Muscle layer of colon (tissue), 2 donors: ENCODE measurements at regions not wholly inside any gene's neighbourhood (a gene's known extent, or its start where the extent isn't known, plus 50 kb on each side); places are given as distances from the start of the nearest gene placed in this dataset.

Experiments
- H3K27ac ChIP-seq: one replicate; pipeline ENCODE4 v1.7.0; 2013; ENCODE audit warnings: low read depth, mild to moderate bottlenecking, low read length, moderate library complexity
- H3K27me3 ChIP-seq, 2 donors: one replicate each; pipeline ENCODE4 v1.7.0; 2013; ENCODE audit warnings: low read length in 2 of 2, mild to moderate bottlenecking in 2 of 2; ENCODE audit not compliant: insufficient read depth in 2 of 2, control insufficient read depth in 1 of 2
- H3K36me3 ChIP-seq: one replicate; pipeline ENCODE4 v1.7.0; 2013; ENCODE audit warnings: mild to moderate bottlenecking, low read length; ENCODE audit not compliant: insufficient read depth
- H3K4me1 ChIP-seq: one replicate; pipeline ENCODE4 v1.7.0; 2013; ENCODE audit warnings: mild to moderate bottlenecking, low read length; ENCODE audit not compliant: insufficient read depth
- H3K4me3 ChIP-seq, 2 donors: one replicate each; pipeline ENCODE4 v1.7.0; 2013; ENCODE audit warnings: low read length in 2 of 2, low read depth in 1 of 2, mild to moderate bottlenecking in 1 of 2, moderate library complexity in 1 of 2
- H3K9ac ChIP-seq: one replicate; pipeline ENCODE4 v1.7.0; 2013; ENCODE audit warnings: low read length
- H3K9me3 ChIP-seq: one replicate; pipeline ENCODE4 v1.7.0; 2013; ENCODE audit warnings: mild to moderate bottlenecking, low read length
- donor health status: abdominal sarcoma.
- donor health status: Adenocarcinoma of cecum.

DNA sequence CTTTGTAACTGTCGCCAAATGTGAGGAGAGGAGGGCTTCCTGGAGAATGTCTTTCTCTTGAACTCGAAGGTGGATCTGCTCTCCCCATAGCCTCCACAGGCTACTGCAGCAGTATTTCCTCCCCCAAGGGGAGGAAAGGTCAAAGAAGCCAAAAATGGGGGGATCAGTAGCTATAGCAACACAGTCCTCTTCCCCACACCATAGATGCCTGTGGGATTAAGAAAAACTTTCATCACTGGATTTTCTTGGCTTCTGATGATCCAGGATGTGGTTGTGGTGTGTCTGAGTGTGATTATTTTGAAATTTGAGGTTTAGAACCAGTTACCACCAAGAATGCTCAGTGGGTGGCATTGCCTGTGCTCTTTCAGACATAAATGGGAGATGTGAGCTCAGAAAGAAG is 140.1 kb upstream of the SPACA1 start:
- Histone ChIP-seq H3K4me1 (no peaks in the 10 kb centered on the region), H3K9ac (no peak overlapping the region), H3K27ac (no peak overlapping the region)

GRCh38 chr6:87905101-87905641 is 142.5 kb upstream of the SPACA1 start:
- Histone ChIP-seq H3K9ac (no peak overlapping the region), H3K4me3 (no peak overlapping the region), H3K4me1 (no peaks in the 10 kb centered on the region), H3K27ac (no peak overlapping the region), H3K36me3 (no peaks in the 10 kb centered on the region), H3K27me3 (peaks cover 0 to 4% of the 10 kb centered on the region in 2 donors), H3K9me3 (no peaks in the 10 kb centered on the region)

More for the DNA sequence above, 140.1 kb upstream of the SPACA1 start:
- no peak overlapping the region for H3K4me3 ChIP-seq
- H3K36me3 ChIP-seq, result no peaks in the 10 kb centered on the region
- H3K9me3 ChIP-seq, result no peaks in the 10 kb centered on the region
- peaks cover 0 to 4% of the 10 kb centered on the region in 2 donors for H3K27me3 ChIP-seq

- no peaks in the 10 kb centered on the region for H3K9me3 ChIP-seq
- H3K4me3 ChIP-seq, result no peak overlapping the region
- H3K27me3 ChIP-seq, result peaks cover 0 to 4% of the 10 kb centered on the region in 2 donors
- no peaks in the 10 kb centered on the region for H3K4me1 ChIP-seq
- H3K36me3 ChIP-seq, result no peaks in the 10 kb centered on the region
- H3K27ac ChIP-seq, result no peak overlapping the region
- H3K9ac ChIP-seq, result no peak overlapping the region
Measured at GRCh38 chr6:87904011-87904410, 143.6 kb upstream of the SPACA1 start.

DNA sequence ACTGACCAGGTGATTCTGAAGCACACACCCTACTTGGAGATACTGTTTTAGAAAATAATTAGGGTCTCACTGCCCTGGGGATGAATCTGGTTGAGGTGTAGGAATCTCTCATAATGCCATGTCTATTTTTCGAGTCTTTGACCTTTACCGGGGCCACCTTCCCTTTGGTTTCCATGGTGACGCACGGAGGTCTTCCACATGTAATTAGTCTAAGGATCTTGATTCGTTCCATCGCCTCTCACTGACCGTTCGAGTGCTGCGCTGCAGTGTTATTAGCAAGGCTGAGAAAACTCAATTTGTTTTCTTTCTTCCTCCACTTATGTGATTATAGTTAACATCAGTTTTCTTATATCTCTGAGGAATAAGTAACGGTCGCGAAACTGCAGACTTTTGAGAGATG is 144.3 kb upstream of the SPACA1 start:
- Histone ChIP-seq H3K27me3 (peaks cover 0 to 4% of the 10 kb centered on the region in 2 donors), H3K36me3 (no peaks in the 10 kb centered on the region), H3K4me1 (no peaks in the 10 kb centered on the region), H3K9me3 (no peaks in the 10 kb centered on the region), H3K9ac (no peak overlapping the region), H3K4me3 (no peak overlapping the region), H3K27ac (no peak overlapping the region)

DNA sequence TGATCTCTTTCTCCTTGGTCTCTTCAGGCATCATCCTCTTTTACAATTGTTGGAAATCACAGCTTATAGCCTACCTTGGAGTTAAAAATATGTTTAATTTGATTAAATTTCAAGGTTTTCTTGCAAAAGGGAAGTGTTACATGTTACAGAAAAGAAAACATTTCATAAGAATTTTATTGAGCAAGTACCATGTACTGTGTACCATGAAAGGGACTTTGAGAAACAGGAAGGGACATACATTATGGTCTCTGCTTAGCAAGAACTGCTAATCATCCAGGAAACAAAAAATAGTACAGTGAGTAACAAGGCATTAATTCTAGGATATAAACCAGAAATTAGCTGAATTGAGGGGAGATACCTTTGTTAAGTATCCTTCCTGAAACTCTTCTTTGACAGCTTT is 145.3 kb upstream of the SPACA1 start:
- no peak overlapping the region for H3K4me3 ChIP-seq
- H3K4me1 ChIP-seq, result no peaks in the 10 kb centered on the region
- no peaks in the 10 kb centered on the region for H3K36me3 ChIP-seq
- no peaks in the 10 kb centered on the region for H3K9me3 ChIP-seq
- H3K27me3 ChIP-seq, result peaks cover 0 to 4% of the 10 kb centered on the region in 2 donors
- no peak overlapping the region for H3K27ac ChIP-seq
- no peak overlapping the region for H3K9ac ChIP-seq

DNA sequence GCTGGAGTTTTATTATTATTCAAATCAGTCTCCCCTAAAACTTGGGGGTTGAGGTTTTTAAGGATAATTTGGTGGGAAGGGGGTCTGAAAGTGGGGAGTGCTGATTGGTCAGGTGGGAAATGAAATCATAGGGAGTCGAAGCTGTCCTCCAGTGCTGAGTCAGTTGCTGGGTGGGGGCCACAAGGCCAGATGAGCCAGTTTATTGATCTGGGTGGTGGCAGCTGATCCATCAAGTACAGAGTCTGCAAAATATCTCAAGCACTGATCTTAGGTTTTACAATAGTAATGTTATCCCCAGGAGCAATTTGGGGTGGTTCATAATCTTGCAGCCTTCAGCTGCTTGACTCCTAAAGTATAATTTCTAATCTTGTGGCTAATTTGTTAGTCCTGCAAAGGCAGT is 146.0 kb upstream of the SPACA1 start:
- H3K27ac ChIP-seq, result no peak overlapping the region
- H3K36me3 ChIP-seq, result no peaks in the 10 kb centered on the region
- peaks cover 0 to 4% of the 10 kb centered on the region in 2 donors for H3K27me3 ChIP-seq
- peaks cover 7% of the 10 kb centered on the region for H3K4me1 ChIP-seq
- H3K9me3 ChIP-seq, result no peaks in the 10 kb centered on the region
- no peak overlapping the region for H3K9ac ChIP-seq
- no peak overlapping the region for H3K4me3 ChIP-seq

DNA sequence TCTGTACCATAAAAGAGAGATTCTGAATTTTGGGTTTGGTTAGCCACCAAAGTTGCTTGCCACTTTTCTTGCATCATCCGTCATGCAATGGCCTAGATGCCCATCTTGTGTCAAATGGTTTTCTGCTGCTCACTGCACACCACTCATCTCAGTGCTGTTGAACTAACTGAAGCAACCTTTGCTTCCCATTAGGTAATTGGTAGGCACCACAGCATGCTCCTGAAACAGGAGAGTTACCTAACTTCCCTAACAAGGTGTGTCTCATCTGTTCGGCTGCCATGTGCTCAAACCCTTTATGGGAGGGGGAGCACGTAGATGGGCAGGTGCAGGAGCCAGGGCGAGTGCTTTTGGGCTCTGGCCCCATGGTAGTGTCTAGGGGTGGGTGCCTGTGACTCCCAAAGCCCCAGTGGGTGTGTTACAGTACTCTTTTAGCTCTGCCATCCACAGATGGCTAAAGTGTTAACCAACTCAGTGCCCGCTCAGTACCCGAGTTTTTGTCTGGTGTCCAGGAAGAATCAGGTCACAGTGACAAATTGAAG is 147.4 kb upstream of the SPACA1 start:
- H3K27ac ChIP-seq, result no peak overlapping the region
- H3K9me3 ChIP-seq, result no peaks in the 10 kb centered on the region
- H3K27me3 ChIP-seq, result peaks cover 0 to 3% of the 10 kb centered on the region in 2 donors
- no peak overlapping the region for H3K9ac ChIP-seq
- no peak overlapping the region for H3K4me3 ChIP-seq
- H3K4me1 ChIP-seq, result peaks cover 7% of the 10 kb centered on the region
- H3K36me3 ChIP-seq, result no peaks in the 10 kb centered on the region

- no peak overlapping the region for H3K9ac ChIP-seq
- no peaks in the 10 kb centered on the region for H3K36me3 ChIP-seq
- H3K27me3 ChIP-seq, result no peaks in the 10 kb centered on the region
- H3K4me3 ChIP-seq, result no peak overlapping the region
- no peak overlapping the region for H3K27ac ChIP-seq
- H3K4me1 ChIP-seq, result peaks cover 7% of the 10 kb centered on the region
- H3K9me3 ChIP-seq, result no peaks in the 10 kb centered on the region
Measured at GRCh38 chr6:87899499-87900147, 148.0 kb upstream of the SPACA1 start.

- no peaks in the 10 kb centered on the region for H3K36me3 ChIP-seq
- no peak overlapping the region for H3K27ac ChIP-seq
- peaks cover 7% of the 10 kb centered on the region for H3K4me1 ChIP-seq
- no peak overlapping the region for H3K9ac ChIP-seq
- no peaks in the 10 kb centered on the region for H3K27me3 ChIP-seq
- no peaks in the 10 kb centered on the region for H3K9me3 ChIP-seq
- H3K4me3 ChIP-seq, result no peak overlapping the region
Measured at GRCh38 chr6:87897663-87898062, 150.0 kb upstream of the SPACA1 start.

- Histone ChIP-seq H3K27me3 (no peaks in the 10 kb centered on the region), H3K36me3 (no peaks in the 10 kb centered on the region), H3K27ac (no peak overlapping the region), H3K4me3 (no peak overlapping the region), H3K9ac (no peak overlapping the region), H3K9me3 (no peaks in the 10 kb centered on the region), H3K4me1 (peaks cover 7% of the 10 kb centered on the region)
Measured at GRCh38 chr6:87897013-87897412, 150.6 kb upstream of the SPACA1 start.

DNA sequence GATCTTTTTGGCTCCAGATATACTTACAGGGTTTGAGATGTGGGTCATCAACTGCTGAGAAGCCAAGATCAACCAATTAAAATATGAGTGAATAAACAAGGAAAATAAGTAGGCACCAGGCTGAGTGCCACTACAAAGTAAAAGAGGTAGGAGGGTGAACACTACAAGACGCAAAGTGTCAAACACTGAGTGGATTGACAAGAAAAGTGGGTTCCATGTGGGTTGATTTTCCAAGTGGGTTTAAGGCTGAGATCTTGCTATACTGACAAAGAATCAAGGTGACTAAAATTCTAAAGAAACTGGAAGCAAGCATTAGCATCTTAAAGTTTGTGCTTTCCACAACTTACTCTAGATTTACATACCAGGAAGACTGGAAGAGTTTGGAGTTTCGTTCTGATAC is 160.4 kb upstream of the SPACA1 start:
- H3K27me3 ChIP-seq, result no peaks in the 10 kb centered on the region
- no peak overlapping the region for H3K4me3 ChIP-seq
- H3K36me3 ChIP-seq, result no peaks in the 10 kb centered on the region
- H3K9ac ChIP-seq, result no peak overlapping the region
- H3K9me3 ChIP-seq, result no peaks in the 10 kb centered on the region
- no peak overlapping the region for H3K27ac ChIP-seq
- no peaks in the 10 kb centered on the region for H3K4me1 ChIP-seq

- Histone ChIP-seq H3K36me3 (no peaks in the 10 kb centered on the region), H3K27me3 (no peaks in the 10 kb centered on the region), H3K9me3 (no peaks in the 10 kb centered on the region), H3K27ac (no peak overlapping the region), H3K4me1 (no peaks in the 10 kb centered on the region), H3K9ac (no peak overlapping the region), H3K4me3 (no peak overlapping the region)
Measured at GRCh38 chr6:87884203-87884602, 163.4 kb upstream of the SPACA1 start.
